GM19239 (cell line): ENCODE measurements at regions not wholly inside any gene's neighbourhood (a gene's known extent, or its start where the extent isn't known, plus 50 kb on each side); places are given as distances from the start of the nearest gene placed in this dataset.

Experiments used
- DNase-seq: peaks from one replicate; pipeline ENCODE4 v3.0.0; 2011; ENCODE audit warnings: low spot score; ENCODE audit not compliant: insufficient read length
- FAIRE-seq: peaks from 2 replicates; lab custom pipeline; 2011; peaks lifted over from hg19 to GRCh38; lab: Jason Lieb, UNC

DNA sequence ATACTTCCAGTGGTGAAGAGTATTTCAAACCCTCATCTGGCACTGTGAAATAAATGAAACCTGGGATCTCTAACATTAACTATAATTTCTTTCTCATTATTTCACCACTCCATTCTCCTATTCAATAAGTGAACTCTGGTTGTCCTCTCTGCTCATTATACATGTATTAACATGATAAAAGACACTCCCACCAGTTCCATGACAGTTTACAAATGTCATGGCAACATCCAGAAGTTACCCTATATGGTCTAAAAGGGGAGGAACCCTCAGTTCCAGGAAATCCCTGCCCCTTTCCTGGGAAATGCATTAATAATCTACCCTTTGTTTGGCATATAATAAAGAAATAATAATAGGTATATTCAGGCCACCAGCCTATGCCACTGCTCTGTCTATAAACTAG is 62.7 kb upstream of the BRINP3 start:
- DNase-seq (no peak), FAIRE-seq (no peak)

DNA sequence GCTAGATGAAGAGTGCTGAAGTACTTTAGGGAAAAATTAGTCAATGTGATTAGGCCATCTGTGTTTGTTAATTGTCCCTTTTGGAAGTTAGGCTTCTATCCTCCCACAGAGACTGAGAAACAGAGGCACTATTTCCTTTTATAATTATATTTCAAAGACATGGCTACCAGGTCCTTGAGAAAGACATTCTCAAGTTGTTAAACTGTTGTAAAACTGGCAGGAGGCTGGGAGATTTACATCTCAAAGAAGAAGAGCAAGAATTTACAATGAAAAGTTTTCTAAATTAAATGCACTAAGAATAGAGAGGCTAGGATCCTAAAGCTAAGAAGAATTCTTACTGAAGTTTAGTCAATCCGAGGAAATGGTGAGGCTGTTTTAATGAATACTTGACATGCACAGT is 74.0 kb upstream of the BRINP3 start:
- FAIRE-seq (no peak), DNase-seq (no peak)

DNA sequence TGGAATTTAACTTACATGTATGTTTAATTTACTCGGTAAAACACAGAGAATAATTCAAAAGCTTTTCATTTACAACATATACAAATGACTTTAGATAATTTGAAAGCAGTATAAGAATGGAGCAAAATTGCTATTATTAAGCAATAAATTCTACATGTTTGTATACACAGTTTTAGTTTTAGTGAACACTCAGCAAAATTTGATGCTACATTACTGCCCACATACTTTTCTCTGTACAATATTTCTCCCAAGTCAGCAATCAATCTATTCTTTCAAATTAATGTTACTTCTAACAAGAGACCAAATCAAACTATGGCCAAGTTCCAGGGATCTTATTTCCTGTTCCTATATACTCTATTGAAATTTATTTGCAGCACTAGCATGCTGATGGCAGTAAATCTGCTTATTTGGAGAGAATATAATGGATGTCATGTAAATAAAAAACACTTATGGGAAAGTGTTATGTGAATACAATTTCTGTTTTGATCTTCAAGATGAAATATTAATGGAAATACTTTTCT is 82.6 kb upstream of the BRINP3 start:
- no peak for FAIRE-seq
- DNase-seq: no peak

DNA sequence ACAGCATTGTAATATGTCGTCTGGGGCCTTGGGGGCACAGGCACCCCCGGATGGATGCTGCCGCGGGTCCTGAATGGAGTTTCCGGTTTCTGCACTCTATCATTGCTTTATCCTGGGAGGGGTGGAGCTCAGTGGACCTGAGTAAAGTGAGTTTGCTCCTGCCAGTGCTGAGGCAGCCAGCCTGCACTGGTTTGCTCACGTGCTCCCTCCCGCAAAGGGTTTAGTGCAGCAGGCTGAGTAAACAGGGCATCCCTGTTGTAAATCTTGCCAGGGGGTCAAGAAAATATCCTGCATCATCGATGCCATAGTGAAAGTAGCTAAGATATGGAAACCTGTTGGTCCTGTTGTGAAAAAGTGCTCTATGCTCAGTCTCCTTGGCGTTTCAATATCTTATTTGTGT is 85.6 kb upstream of the BRINP3 start:
- no peak for DNase-seq

DNA sequence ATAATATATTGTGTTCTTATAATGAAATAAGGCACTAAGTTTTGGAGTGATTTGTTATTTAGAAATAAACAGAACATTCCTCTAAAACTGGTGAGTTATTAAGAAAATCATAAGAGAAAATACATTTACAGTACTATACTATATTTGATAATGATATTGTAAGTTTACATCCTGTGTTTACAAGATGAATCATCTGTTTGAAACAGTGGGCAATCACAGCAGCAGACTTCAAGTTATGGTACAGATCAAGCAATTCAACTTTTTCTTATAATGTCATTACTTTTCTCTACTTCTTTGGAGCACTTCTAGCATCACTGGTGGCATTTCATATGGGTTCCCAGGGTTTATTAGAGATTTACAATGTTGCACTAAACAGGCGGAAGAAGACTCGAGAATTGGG is 86.5 kb upstream of the BRINP3 start:
- DNase-seq (no peak), FAIRE-seq (no peak)

More for the DNA sequence above, 85.6 kb upstream of the BRINP3 start:
- no peak for FAIRE-seq

DNA sequence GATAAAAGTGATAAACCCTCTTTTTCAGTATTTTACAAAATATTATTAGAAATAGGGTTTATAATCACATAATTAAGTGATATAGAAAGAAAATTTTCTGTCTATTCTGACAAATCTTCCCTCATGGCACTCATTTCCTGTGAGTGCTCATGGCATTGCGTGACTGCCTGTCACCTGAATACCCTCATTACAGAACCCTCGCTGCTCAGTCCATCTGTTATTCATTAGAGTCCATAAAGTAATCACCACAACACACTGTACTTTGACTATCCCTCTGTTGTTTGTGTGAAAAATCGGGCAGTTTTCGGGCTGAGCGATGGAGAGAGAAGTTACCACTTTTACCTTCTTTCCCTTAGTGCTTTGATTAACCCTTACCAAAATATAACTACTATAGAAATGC is 100.4 kb upstream of the BRINP3 start:
- DNase-seq (no peak), FAIRE-seq (no peak)

DNA sequence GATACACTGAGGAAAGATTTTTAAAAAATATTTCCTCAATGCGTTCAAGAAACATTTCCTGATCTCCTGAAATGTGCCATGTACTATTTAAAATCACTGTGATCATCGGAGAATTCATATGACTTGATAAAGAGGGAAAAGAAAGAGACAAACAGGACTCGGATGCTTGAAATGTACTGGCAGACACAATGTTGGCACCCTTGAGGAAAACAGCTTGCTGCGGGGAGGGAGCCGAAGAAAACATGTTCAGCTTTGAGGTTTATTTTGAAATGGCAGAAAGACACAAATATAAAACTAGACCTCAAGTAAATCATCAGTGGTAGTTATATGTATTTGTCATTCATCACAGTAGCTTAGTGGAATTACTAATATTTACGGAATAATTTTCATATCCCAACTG is 100.9 kb upstream of the BRINP3 start:
- no peak for DNase-seq
- no peak for FAIRE-seq

DNA sequence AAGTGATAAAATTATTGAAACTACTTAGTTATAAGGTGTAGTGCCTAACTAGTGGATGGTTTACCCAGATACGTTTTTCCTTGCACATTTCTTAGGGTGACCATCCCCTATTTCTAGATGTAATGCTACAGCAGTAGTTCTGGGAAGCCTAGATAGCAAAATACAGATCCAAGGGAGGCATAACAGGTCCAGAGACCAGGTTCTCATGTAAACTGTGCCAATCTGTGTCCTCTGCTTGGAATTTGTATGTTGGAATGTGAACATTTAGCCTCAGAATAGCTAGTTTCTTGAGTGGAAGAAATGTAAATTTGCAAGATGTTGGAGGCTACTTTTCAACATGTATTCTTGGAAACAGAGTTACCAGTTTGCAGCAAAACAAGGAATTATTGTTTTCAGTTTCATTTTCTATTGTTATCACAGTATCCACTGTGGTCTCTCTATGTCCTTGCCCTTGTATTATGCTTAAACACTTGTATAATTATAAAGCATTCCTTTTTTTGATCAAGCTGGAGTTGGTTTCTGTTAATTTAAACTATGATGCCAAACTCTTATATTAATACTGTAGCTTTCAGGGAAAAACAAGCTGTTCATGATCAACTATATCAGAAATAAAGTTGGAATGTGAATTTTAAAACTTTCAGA is 102.0 kb upstream of the BRINP3 start:
- FAIRE-seq: no peak
- DNase-seq: no peak

DNA sequence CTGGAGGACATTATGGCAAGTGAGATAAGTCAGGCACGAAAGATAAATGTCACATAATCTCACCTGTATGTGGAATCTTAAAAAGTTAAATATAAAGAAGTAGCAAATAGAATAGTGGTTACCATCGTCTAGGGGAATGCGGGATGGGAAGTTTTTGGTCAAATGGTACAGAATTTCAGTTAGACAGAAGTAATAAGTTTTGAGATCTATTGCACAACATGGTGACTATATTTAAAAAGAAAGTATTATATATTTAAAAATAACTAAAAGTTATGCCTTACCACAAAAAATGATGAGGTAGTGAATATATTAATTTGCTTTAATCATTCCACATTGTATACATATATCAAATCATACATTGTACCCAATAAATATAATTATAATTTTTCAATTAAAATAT is 106.2 kb upstream of the BRINP3 start:
- FAIRE-seq: no peak
- no peak for DNase-seq

DNA sequence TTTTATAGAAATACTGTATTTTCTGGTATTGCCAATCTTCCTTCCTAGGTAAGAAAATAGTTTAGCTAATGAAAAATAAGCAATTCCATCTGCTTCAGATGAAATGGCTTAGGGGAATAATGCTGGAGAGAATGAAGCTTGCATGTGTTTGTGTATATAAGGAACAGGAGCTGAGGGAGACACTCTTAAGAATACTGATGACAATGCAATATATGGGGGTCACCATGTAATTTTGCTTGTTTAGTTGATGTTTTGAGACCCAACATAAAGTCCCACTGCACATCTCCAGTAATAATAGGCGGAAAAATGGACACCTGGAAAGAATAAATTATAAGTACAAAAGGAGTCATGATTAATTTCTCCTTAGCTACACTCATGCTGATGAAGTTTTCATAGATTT is 110.8 kb upstream of the BRINP3 start:
- FAIRE-seq (no peak), DNase-seq (no peak)

DNA sequence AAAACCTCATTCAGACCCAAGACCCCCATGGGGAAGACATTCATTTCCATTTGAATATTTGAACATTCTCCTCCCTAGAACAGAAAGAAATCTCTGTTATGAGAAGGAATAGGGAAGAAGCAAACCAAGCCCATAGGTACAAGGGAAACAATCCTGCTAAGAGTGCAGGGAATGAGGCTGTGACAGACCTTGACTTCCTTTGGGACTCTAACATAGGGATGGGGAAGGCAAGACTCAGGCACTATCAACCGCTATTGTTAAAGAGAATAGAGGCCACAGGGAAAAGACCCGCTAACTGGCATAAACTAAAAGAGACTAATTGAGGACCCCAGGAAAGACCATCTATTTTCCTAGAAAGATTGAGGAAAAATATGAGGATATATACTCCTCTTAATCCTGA is 117.8 kb upstream of the BRINP3 start:
- no peak for DNase-seq
- no peak for FAIRE-seq

DNA sequence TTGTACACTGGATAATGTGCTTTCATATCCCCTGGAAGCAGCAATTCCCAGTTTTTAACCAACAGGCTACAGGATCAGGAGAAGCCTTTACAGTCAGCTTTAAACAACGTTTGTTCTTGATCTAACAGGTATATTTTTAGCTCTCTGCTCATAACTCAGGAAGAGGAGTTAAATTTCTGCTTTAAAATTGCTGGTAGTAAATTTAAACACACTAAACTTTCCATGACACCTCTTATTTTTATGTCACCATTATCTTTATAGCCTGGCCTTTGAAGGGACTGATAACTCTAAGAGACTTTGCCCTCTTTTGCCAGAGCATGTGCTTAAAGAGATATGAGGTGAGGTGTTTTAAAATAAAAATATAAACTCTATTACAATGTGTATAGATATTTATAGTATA is 119.6 kb upstream of the BRINP3 start:
- FAIRE-seq (no peak), DNase-seq (no peak)

DNA sequence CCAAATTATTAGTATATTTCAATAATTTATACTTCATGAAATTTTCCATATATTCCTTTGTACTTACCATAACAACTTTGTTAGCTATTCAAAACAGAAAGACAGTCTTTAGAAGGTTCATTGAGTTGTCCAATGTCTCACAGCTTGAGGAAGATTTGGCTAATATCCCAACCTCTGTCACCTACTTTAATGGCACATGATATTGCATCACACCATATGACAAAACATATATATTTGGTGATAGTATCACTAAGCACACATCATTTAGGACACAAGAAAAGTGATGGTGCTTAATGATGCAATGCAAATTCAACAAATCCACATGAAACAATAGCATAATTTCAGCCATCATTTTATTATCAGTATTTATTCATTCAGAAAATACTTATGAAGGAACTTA is 122.0 kb upstream of the BRINP3 start:
- DNase-seq: no peak
- no peak for FAIRE-seq

DNA sequence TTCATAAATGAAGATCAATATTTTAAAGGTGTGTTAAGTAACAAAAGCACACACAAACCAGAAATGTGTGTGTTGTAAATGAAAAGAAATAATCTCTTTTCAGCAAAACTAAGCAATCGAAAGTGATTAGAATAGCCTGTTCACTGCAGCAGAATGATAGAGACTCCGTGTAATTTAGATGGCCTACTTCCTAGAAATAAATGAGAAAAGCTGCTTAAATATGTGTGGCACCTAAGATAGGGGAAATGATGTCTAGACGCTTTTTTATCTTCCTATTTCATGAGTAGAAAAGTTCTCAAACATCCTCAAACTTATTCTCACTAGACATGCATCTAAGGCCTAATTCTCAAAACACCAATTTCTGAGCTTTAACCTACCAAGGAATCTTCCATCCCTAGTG is 124.7 kb upstream of the BRINP3 start:
- no peak for FAIRE-seq

DNA sequence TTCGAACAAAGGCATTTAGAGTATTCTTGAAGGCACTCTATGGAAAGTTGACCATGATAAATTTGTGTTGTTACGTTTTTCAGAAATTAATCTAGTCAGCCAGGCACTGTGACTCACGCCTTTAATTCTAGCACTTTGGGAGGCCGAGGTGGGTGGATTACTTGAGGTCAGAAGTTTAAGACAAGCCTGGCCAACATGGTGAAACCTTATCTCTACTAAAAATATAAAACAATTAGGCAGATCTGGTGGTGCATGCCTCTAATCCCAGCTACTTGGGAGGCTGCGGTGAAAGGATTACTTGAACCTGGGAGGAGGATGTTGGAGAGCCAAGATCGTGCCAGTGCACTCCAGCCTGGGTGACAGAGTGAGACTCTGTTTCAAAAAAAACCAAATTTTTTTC is 130.6 kb upstream of the BRINP3 start:
- FAIRE-seq (no peak), DNase-seq (no peak)

More for the DNA sequence above, 124.7 kb upstream of the BRINP3 start:
- DNase-seq: no peak

DNA sequence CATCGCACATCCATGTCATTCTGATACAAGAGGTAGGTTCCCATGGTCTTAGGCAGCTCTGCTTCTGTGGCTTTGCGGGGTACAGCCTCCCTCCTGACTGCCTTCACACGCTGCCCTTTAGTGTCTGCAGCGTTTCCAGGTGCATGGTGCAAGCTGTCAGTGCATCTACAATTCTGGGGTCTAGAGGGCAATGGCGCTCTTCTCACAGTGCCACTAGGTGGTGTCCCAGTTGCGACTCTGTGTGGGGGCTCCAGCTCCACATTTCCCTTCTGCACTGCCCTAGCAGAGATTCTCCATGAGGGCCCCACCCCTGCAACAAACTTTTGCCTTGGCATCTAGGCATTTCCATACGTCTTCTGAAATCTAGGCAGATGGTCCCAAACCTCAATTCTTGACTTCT is 138.2 kb upstream of the BRINP3 start:
- no peak for DNase-seq
- FAIRE-seq: no peak

DNA sequence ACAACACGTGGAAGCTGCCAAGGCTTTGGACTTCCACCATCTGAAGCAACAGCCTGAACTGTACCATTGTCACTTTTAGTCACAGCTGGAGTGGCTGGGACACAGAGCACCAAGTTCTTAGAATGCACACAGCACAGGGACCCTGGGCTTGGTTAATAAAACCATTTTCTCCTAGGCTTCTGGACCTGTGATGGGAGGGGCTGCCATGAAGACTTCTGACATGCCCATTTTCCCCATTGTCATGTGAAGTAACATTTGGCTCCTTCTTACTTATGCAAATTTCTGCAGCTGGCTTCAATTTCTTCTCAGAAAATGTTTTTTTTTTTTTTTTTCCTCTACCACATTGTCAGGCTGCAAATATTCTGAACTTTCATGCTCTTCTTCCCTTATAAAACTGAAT is 138.6 kb upstream of the BRINP3 start:
- FAIRE-seq: no peak
- DNase-seq: no peak

DNA sequence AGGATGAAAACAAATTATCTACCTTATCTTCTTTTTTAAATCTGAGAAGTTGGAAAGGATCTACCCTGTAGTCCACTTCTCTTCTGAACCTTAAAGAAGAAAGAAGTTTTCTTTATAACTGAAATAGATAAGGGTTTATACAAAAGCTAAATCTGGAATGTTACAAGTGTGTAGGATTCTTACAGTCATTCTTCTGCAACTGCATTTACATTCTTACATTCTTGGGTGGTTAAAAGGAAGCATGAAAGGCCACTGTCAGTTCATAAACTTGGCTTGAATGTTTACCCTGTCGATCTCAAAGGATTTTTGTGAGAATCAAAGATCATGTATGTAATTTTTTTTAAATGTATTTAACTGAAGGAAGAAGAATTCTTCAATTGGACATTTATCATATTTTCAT is 142.1 kb upstream of the BRINP3 start:
- FAIRE-seq: no peak
- no peak for DNase-seq

DNA sequence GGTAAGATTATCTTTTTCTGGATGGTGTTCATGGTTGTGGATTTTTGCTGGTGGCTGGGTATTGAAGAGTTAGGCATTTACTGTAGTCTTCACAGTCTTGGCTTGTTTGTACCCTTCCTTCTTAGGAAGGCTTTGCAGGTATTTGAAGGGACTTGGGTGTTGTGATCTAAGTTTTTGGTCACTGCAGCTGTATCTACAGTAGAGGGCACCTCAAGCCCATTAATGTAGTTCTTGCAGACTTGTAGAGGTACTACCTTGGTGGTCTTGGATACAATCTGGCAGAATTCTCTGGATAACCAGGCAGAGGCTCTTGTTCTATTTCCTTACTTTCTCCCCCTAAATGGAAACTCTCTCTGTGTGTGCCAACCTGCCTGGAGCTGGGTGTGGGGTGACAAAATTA is 155.8 kb upstream of the BRINP3 start:
- no peak for FAIRE-seq
- no peak for DNase-seq

DNA sequence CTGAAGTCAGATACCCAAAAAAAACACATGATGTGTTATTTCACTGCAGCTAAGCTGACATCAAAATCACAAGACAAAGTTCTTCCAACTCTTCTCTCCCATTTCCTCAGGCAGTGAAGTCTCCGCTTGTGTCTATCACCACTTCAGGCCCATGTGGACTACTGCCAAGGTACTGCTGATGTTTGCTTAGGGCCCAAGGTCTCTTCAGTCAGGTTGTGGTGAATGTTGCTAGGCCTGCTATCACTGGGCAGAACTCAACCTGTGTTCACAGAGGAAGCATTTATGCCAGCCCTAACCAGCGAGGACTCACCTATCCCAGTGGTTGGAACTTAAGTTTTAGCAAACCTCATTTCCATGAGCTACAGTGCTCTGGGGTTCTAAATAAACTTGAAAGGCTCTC is 156.5 kb upstream of the BRINP3 start:
- DNase-seq (no peak), FAIRE-seq (no peak)

DNA sequence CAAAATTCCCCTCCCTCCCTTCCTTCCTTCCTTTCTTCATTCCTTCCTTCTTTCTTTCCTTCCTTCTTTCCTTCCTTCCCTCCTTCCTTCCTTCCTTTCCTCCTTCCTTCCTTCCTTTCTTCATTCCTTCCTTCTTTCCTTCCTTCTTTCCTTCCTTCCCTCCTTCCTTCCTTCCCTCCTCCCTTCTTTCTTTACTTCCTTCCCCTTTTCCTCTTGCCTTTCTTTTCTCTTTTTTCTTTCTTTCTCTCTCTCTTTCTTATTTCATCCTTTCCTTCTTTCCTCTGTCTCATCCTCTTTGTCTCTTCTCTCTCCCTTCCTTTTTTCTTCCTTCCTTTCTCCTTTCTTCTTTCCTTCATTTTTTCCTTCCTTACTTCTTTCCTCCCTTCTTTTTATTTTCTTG is 171.9 kb upstream of the BRINP3 start:
- DNase-seq (no peak), FAIRE-seq (no peak)

DNA sequence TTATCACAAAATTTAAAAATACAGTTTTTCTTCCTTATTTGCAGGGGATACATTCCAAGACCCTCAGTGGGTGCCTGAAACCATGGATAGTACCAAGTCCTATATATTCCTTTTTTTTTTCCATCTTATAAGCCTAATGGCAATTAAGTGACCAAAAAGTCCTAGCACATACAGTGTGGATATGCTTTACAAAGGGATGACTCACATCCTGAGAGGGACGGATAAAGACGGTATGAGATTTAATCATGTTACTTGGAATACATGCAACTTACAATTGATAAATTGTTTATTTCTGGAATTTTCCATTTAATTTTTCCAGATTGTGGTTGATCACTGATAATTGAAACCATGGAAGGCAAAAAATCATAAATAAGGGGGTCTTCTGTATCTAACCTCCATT is 181.2 kb upstream of the BRINP3 start:
- FAIRE-seq: no peak

DNA sequence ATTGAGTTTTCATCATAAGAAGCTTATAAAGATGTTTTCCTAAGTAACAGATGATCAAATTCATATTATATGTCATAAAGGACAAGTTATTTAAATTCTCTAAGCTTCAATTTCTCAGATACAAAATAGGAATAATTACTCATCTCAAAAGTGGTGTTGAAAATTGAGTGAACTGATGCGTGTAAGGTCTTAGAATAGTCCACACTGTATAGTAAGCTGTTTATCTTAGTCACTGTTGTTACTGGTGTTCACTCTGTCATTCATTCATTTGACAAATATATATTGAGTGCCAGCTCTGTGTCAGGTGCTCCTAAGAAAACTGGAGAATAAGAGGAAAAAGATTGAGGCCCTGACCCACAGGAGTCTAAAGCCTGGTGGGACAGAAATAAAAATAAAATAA is 186.3 kb upstream of the BRINP3 start:
- DNase-seq: no peak
- FAIRE-seq: no peak

More for the DNA sequence above, 181.2 kb upstream of the BRINP3 start:
- no peak for DNase-seq
